AG04450 (cell line): ENCODE measurements at regions not wholly inside any gene's neighbourhood (a gene's known extent, or its start where the extent isn't known, plus 50 kb on each side); places are given as distances from the start of the nearest gene placed in this dataset.
"Not testable (repeated sequence)": the region's sequence is repeated elsewhere in the genome, so short reads cannot be mapped to it uniquely, and the experiment has no call there.

Experiments used
- CTCF ChIA-PET: fragments of 300-600, 350-600 bp; formaldehyde crosslinking; extraction: SDS; loops from one replicate; lab custom pipeline; 2022; ENCODE audit warnings: antibody characterized with exemption, inconsistent platforms; lab: Charles Lee
- POLR2A ChIA-PET: fragments of 350-600 bp; formaldehyde crosslinking; extraction: SDS; loops from one replicate; lab custom pipeline; 2021; ENCODE audit warnings: antibody characterized with exemption, inconsistent platforms; lab: Yijun Ruan, JAX
- DNase-seq: peaks from one replicate; pipeline ENCODE4 v3.0.0-alpha.2; 2011; ENCODE audit warnings: low read depth, low spot score
- H3K27ac ChIP-seq: one replicate; pipeline ENCODE4 v1.5.1; 2012; ENCODE audit warnings: low read depth, low read length, control low read depth
- H3K27me3 ChIP-seq: one replicate; pipeline ENCODE4 v1.6.0; 2012; ENCODE audit warnings: low read length; ENCODE audit not compliant: control insufficient read depth, insufficient read depth
- H3K4me3 ChIP-seq: 2 replicates; pipeline ENCODE4 v1.5.1; 2011; ENCODE audit warnings: mild to moderate bottlenecking, low read depth, low read length, control low read depth
- H3K9me3 ChIP-seq: 2 replicates; pipeline ENCODE4 v1.5.1; 2012; ENCODE audit warnings: low read length; ENCODE audit not compliant: control insufficient read depth, insufficient read depth
- TF ChIP-seq, protein P1 (sequence below): IDR thresholded peaks from 2 replicates; pipeline ENCODE4 v1.5.1; 2011; ENCODE audit warnings: low read depth, low read length, control low read depth, inconsistent platforms

DNA sequence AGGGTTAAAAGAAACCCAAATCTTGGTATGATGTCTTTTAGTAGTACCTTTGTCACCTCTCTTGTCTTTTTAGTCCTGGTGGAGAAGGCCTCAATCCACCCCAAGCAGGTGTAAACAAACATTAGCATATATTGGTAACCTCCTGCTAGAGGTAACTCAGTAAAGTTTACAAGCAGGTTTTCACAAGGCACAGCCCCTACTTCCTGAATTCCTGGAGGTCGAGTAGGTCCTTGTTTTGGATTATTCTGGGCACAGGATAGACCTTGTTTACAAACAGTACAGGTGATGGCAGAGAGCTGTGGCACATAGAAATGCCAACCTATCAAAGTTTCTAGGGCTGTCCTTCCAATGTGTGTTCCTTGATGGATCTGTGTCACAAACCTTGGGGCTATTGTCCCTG lies 99.1 kb downstream of the ALG10 start:
- POLR2A ChIA-PET = no interaction called here
- Histone ChIP-seq H3K4me3 (no peak overlapping the region), H3K27ac (no peak overlapping the region), H3K9me3 (peaks cover 6% of the 10 kb centered on the region), H3K27me3 (no peaks in the 10 kb centered on the region)
- CTCF ChIA-PET = no interaction called here
- no peak for DNase-seq
- TF ChIP-seq, protein P1, sequence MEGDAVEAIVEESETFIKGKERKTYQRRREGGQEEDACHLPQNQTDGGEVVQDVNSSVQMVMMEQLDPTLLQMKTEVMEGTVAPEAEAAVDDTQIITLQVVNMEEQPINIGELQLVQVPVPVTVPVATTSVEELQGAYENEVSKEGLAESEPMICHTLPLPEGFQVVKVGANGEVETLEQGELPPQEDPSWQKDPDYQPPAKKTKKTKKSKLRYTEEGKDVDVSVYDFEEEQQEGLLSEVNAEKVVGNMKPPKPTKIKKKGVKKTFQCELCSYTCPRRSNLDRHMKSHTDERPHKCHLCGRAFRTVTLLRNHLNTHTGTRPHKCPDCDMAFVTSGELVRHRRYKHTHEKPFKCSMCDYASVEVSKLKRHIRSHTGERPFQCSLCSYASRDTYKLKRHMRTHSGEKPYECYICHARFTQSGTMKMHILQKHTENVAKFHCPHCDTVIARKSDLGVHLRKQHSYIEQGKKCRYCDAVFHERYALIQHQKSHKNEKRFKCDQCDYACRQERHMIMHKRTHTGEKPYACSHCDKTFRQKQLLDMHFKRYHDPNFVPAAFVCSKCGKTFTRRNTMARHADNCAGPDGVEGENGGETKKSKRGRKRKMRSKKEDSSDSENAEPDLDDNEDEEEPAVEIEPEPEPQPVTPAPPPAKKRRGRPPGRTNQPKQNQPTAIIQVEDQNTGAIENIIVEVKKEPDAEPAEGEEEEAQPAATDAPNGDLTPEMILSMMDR = no peak

DNA sequence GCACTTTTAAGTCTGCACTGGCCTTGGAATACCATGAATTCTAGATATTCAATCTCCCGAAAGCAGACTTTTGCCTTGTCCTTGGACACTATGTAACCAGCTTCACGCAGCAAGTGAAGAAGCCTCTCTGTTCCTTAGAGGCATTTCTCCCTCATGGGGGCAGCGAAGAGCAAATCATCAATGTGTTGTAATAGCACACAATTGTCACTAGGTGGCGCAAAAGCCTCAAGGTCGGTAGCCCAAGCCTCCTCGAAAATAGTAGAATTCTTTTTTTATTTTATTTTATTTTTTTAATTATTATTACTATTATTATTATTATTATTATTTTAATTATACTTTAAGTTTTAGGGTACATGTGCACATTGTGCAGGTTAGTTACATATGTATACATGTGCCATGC lies 100.8 kb downstream of the ALG10 start:
- POLR2A ChIA-PET, H3K27ac ChIP-seq, DNase-seq, H3K4me3 ChIP-seq, H3K27me3 ChIP-seq: not testable (repeated sequence)
- TF ChIP-seq, protein P1 = peak; percentile 57
- CTCF ChIA-PET = interaction anchor here (0.6 kb wide), 1 partner anchor 10 kb away, joined by 3 read pairs; no protein-coding TSS in a partner anchor
- H3K9me3 ChIP-seq = peaks cover 13% of the 10 kb centered on the region

DNA sequence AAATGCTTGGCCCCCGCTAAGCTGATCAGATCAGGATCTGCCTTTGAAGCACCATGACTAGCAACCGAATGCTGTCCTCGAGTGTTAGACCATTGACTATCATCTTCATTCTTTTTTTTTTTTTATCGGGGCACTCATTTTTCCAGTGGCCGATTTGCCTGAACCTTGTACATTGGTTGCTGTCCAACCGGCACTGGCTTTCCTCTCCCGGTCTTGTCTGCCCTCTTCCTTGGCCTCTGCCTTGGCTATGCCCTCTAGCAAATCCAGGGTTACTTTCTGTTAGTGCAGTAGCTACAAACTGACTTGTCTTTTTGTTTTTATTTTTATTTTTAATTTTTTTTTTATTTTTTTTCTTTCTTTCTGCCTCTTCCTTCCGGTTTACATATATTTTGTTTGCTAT lies 102.3 kb downstream of the ALG10 start:
- ChIA-PET POLR2A (no interaction called here), CTCF (no interaction called here)
- TF ChIP-seq, protein P1 = no peak
- Histone ChIP-seq H3K27ac (no peak overlapping the region), H3K27me3 (no peaks in the 10 kb centered on the region), H3K9me3 (peaks cover 13% of the 10 kb centered on the region), H3K4me3 (no peak overlapping the region)
- no peak for DNase-seq

DNA sequence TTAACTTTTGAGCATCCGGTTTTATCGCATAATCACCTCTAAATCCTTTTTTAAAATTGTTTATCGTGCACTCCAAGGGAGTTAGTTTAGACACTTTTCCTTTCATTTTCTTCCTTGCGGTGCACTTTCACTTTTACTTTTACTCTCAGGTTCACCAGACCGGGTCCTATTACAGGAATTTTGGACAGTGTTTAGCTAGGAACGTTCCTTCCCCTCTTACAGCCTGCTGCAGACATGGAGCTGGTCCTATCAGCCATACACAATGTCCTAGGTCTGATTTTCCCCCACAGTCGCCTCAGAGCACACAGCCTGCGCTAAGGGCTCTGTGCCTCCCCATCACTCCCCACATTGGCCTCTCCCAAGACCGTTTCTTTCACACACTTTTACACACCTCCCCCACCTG lies 103.9 kb downstream of the ALG10 start:
- H3K9me3 ChIP-seq = peaks cover 13% of the 10 kb centered on the region
- CTCF ChIA-PET = no interaction called here
- DNase-seq = no peak
- no peak overlapping the region for H3K27ac ChIP-seq
- POLR2A ChIA-PET = no interaction called here
- H3K4me3 ChIP-seq = no peak overlapping the region
- TF ChIP-seq, protein P1 = no peak
- no peaks in the 10 kb centered on the region for H3K27me3 ChIP-seq

DNA sequence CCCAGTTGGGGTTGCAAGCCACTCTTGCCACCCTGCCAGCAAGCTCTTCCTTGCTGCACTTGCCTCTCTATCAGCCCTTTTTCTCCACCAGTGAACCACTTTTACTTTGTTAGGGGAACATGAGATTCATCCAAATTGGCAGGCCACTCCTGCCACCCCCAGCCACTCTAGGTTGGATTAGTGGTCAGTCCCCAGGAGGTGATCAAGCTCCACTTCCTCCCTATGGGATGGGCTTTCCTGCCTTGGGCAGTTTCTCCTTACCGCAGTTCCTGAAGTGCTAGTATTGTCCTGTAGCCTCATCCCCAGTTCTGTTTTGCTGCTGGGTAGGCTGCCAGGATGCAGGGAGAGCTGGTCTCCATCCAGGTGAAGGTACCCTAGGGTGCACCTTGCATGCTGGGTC lies 104.5 kb downstream of the ALG10 start:
- no peaks in the 10 kb centered on the region for H3K27me3 ChIP-seq
- TF ChIP-seq, protein P1 = no peak
- H3K27ac ChIP-seq = no peak overlapping the region
- H3K4me3 ChIP-seq = no peak overlapping the region
- no peak for DNase-seq
- CTCF ChIA-PET = no interaction called here
- H3K9me3 ChIP-seq = peaks cover 13% of the 10 kb centered on the region
- POLR2A ChIA-PET = no interaction called here

DNA sequence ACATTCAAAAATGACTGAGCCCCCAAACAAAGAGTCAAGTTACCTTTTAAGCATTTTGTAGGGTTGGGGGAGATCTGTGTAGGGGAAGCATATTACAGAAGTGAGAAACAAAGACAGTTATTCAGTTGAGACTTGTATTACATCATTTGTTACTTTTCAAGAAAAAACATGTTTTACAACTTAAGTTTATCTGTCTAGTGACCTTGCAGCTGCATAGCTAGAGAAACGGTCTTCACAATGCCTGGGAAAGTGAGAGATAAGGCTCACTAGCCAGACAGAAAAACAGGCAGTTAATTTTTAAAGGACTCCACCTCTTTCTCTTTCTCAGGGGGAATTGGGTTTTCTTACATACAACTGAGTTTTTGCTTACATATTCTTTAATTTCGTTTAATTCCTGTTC lies 105.1 kb downstream of the ALG10 start:
- DNase-seq, H3K27me3 ChIP-seq, POLR2A ChIA-PET, H3K4me3 ChIP-seq, CTCF ChIA-PET, H3K27ac ChIP-seq: not testable (repeated sequence)
- peaks cover 13% of the 10 kb centered on the region for H3K9me3 ChIP-seq
